Dermis blood vessel endothelial cell (primary cell): ENCODE measurements at regions not wholly inside any gene's neighbourhood (a gene's known extent, or its start where the extent isn't known, plus 50 kb on each side); places are given as distances from the start of the nearest gene placed in this dataset.
A peak's percentile ranks its signal among the peaks of the same experiment; 100 is the strongest.
"Not testable (repeated sequence)": the region's sequence is repeated elsewhere in the genome, so short reads cannot be mapped to it uniquely, and the experiment has no call there.

Experiments
- DNase-seq: peaks from one replicate; pipeline ENCODE4 v3.0.0; 2010

DNA sequence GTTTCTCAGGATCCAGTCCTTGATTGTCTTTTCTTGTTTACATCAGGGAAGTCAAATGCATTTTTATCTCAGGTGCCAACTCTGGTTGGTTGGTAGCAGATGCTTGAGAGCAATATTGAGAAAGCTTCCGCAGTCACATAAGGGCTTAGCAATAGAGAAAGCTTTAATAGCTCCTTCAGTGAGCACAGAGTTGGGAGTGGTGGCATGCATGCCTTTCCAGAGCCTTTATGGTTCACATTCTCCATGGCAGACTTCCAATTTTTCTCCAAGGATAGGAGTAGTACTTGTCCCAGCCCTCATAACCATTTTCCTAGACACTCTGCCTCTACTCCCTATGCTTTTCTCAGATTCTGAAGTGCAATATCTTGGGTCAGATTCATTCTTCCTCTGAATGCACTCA lies 280.4 kb downstream of the AEBP2 start:
- DNase-seq: no peak

DNA sequence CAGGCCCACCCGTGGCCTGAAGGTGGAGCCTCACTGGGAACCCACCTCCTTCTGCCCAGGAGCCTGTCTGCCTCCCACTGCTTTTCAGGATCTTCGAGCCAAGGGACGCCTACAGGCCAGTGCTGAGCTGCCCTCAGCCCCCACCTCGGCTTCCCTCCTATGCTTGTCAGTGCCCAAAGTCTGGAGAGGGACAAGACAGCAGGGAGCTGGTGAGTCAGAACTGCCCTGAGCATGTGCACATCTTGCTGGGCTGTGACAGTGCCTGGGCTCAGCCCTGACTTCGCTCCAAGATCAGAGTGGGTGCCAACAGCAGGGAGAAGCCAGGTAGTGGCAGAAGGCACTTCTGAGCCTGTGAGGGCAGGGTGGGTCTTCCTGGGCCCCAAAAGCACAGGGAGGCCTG lies 286.8 kb downstream of the AEBP2 start:
- DNase-seq: no peak

DNA sequence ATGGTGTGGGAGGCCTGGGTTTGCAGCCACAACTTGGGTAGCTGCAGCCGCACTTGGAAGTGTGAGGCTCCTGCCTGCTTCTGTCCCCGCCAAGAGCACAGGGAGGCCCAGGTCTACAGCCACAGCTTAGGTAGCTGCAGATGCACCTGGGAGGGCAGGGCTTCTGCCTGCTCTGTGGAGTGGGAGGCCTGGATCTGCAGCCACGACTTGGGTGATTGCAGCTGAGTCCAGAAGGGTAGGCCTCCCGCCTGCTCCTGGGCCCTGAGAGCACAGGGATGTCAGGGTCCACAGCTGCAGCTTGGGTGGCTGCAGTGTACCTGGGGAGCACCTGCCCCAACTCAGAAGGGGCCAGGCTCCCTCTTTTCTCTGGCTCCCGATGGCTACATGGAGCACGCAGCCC lies 287.3 kb downstream of the AEBP2 start:
- no peak for DNase-seq

DNA sequence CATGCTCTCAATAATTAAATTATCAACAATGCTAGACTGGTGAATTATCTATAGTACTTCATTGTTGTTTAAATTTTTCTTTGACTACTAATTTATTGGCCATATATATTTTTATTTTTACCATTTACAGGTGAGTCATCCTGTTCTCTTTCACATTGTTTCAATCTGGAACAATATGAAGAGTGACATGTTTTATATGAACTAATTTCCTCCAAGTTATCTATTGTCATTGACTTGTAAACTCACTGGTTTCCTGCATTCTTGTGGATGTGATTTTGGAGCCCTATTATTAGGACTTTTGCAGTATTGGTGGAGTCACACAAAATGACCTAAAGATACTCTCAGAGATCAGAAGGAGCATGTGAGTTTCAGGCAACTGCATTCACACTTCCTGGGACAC lies 297.7 kb downstream of the AEBP2 start:
- peak; percentile 48 for DNase-seq

DNA sequence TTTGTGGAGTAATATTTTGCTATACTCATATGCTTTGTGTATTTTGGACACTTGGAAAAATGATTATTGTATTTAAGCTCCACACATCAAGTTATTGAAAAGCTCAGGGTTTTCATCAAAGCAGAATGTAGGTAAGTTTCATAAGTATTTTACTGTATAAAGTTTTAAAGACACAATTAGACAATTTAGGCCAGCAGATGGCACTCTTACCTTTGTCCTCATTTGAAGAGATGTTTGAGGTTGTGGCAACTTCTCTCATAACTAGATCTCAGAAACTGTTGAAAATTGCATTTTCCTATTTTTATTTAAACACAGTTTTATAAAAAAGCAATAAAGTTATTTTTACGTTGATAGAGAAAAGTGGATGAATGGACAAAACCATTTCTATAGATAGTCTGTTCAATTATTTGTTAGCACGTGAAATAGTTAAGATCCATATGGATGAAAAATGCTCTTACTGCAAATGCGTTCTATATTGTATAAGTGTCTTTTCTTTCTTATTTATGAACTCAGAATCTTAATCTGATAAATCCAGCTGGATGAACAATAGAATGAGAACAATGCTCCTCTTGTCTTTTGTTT lies 300.0 kb downstream of the AEBP2 start:
- peak; percentile 90 for DNase-seq

DNA sequence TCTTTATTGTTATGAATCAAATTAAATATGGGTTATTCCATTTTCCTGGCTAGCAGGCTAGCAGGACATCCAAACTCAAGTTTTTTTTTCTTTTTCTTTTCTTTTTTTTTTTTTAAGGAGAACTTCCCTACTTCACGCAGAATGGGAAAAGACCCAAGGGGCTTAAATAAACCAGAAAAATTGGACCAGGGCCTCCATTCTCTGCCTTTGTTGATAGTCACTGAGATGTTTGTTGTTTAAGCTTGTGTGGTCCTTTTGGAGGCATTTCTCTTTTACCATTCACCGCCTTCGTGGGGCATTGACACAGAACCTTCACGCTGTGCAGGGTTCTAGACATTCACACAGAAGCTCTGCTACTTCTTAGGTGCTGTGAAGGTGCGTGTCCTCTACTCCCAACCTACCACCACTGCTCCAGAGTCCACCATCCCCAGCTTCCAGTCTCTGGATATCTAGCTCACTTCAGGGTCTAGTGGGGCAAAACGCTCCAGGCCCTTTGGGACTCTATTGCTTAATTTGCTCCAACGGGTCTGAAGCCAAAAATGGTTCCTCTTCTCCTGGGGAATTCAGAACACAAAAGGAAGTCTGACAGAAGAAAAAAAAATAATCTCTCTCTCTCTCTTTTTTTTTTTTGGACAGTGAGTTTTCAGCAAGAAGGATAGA lies 301.3 kb downstream of the AEBP2 start:
- DNase-seq: no peak

DNA sequence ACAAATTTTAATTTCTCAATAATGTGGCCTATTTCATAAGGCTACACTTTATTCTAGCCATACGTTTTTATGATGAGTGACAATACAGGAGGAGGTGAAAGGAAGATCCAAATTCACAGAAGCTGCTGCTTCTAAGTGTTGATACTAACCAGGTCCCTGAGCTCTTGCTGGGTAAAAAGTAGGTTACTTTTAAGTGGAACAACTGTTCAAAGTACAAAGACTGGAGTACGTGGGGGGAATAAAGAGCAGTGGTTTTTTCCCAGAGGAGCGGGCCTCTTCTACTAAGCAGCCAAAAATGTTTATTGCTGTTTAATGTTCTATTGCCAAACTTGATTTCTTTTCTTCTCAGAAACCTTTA lies 301.8 kb downstream of the AEBP2 start:
- no peak for DNase-seq

DNA sequence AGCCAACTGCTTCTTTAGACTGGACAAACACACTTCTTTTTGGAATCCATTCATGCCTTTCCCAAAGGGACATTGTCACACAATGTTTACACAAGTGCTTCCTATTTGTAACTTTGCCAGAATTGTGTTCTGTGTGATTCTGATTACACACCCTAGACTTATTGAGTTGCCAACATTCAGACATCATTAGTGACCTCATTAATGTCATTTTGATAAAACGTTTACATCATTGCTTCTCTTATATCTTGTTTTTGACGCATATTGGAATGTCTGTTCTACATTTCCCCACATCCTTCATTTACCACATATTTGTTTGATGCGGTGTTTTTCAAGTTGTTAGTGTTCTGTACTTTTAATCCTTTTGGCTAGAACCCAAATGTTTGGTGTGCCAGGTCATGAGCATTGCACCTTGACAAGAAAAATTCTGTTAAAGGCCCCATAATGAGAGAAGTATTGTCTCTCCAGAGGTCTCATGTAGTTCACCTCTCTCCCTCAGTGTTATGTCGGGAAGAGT lies 305.5 kb downstream of the AEBP2 start:
- peak; percentile 98 for DNase-seq

DNA sequence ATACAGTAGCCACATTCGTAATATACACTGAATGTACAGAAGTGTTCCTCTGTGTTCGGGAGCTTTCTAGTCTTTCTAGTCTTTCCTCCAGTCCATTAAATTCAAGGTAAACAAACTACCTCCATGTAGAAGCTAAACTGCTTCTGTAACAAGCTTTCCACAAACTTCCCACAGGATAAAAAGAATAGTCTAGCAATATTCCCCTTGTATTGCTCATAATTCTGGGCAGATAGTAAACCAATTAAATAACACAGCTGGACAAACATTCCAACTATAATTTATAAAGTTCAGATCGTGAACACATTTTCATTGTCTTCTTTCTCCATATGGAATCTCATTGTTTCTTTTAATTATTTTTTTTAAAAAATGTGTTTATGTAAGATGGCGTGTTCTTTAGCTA lies 307.2 kb downstream of the AEBP2 start:
- DNase-seq: no peak

DNA sequence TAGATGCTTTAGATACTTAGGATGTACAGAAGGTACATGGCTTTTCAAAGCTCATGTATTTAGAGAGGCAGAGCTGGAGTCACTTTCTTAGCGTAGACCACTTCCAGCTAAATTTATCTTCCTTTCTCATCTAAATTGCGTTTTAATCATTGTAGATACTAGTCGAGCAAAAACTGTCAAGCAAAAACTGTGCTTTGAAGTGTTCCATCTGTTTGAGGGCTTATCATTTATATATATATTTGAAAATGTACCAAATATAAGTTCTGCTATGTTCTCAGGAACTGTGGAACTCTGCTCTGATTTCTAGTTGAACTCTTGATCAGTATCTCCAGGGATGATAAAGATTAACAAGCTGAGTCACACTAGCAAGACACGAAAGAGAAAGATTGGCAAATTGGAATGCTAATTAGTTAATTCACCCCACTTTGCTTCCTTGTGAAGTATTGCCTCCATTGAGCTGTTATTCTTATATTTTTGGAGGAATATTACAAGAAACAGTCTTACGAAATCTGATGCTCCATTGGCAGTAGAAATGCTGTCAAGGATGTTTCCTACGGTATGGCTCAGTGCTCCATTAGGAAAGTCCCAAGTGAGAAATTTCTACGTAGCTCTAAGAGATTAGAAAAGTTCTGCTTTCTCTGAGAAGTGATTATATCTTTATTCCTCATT lies 310.7 kb downstream of the AEBP2 start:
- DNase-seq: no peak

DNA sequence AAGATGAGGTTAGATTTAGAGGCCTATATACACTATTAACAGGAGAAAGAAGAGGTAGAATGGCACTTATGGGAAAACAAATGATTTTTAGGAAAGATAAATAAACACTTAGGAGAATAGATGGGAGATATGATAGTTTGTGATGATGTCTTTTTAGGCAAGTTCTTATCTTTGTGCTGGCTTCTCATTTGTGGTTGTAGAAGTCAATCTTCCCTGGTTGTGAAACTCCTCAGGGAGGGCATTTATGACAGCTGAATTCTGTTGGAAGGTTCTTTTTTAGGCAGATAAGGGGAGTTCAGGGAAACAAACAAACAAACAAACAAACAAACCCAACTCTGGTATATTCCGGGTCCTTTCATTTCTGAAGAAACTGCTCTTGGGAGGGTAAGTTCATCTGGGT lies 311.8 kb downstream of the AEBP2 start:
- DNase-seq: no peak

DNA sequence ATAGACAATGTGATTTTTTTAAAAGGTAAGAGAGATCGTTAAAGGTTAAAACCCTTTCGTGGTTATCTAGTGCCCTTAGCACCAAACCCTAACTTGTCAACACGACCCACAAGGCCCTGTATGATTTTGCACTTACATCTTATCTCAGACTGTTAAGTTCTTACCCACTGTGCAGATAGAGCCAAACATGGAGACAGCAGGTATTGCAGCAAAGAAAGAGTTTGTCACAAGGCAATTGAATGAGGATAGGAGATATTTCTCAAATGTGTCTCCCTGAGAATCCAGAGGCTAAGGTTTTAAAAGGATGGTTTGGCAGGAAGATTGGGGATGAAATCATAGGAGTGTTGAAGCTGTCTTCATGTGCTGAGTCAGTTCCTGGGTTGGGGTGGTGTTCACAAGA lies 313.4 kb downstream of the AEBP2 start:
- no peak for DNase-seq

DNA sequence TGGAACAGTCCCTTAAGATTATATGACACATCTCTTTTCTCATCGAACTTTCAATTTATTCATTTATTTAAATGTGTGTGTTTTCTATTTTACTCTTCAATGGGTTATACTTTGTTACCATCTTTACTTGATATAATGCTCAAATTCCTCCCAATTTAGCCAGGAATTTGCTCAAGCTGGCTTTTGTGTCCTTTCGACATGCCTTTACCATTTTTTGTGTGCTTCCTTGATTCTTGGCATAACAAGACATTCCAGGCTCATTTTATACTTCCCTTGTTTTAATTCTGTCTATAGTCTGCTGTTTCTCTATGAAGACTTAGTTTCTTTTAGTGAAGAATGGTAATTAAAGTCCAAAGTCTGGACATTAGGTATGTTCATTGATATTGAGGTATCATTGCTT lies 315.8 kb downstream of the AEBP2 start:
- DNase-seq: no peak

DNA sequence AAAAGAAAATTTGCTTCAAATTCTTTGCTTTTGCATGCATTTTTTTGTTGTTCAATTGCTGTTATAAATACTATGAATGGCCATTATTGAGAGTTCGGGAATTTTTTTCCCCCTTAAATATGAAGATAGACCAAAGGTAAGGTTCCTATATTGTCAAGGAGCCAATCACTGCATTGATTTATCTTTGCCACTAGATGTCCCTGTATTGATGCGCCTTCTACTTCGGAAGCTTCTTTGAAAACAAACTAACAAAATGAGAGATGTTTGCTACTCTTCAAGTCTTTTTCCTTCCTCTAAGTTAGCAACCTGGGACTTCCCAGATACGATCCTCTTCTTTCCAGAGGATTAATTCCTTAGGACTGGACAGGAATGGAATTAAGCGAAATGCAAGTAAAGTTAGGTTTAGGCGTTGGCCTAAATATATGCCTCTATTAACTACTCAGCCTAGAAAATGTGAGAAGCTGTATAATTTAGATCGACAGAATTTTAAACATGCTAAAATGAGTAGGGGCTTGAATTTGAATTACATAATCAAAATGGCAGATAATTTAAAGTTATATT lies 318.1 kb downstream of the AEBP2 start:
- peak; percentile 65 for DNase-seq

DNA sequence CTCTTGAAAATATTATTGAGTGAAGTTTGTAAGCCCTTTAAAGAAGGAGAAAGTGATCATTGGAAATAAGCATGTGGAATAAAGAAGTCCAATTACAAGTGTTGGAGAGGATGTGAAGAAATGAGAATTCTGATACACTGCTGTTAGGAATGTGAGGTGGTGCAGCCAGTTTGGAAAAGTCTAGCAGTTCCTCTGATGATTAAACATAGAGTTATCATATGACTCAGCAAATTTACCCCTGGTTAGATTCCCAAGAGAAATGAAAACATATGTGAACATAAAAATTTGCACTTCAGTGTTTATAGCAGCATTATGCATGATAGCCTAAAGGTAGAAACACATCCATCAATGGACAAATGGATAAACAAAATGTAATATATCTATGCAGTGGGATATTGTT lies 319.9 kb downstream of the AEBP2 start:
- peak; percentile 16 for DNase-seq

DNA sequence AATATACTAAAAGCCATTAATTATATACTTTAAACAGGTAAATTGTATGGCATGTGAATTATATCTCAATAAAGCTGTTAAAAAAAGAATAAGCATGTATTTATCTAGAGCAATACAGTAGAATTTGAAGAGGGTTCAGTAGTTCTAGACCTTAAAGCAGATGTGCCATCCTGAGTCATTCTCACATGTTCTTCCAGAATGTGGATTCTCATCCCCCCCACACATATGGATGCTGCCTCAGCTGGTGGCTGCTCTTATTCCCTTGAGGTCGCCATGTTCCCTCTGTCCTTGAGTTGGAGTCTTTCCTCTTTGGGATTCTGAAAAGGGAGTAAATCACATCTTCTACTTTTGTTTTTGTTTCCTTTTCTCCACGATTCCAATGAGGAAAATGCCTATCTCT lies 321.3 kb downstream of the AEBP2 start:
- DNase-seq: no peak

DNA sequence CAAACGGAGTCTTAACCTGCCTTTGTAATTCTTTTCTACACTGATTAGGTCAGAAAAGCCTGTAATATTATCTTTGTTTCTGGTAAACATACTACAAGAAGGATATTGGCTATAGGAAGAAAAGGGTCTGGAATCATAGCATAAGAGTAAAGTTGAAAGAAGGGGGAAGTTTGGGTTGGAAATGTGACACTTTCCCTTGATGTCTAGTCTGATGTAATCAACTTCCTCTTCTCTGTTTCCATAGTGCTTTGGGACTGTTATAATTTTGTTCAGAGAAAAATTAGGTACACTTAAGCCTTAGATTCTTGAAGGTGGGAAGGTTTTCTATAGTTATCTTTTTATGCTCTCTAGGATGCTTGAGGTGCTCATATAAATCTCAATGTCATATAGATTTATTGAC lies 322.2 kb downstream of the AEBP2 start:
- no peak for DNase-seq

DNA sequence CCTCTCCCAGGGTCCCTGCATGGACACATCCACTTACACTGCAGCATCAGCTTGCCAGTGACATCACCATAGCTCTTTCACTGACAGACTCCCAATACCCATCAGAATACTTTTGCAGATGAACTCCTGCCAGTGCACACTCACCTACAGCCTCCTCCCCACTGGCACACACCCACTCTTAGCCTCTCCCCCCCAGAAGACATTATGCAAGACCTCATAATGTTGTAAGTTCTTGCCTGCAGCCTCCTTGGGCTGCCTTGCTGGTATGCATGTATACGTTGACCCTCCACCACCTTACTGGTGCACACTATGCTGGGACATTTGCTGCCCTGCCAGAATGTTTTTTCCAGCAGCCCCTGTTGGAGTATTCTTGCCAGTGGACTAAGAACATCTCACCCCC lies 324.2 kb downstream of the AEBP2 start:
- DNase-seq: no peak

DNA sequence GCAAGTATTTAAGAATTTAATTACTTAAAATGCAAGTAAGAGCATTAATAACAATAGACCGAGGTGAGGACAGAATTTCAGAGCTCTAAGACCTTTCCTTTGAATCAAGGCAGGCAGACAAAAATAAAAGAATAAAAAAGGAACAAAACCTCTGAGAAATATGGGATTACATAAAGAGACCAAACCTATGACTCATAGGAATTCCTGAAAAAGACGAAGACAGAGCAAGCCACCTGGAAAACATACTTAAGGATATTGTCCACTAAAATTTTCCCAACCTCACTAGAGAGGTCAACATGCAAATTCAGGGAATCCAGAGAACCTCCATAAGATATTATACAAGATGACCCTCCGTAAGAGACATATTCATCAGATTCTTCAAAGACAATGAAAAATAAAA lies 325.1 kb downstream of the AEBP2 start:
- DNase-seq: peak; percentile 51

DNA sequence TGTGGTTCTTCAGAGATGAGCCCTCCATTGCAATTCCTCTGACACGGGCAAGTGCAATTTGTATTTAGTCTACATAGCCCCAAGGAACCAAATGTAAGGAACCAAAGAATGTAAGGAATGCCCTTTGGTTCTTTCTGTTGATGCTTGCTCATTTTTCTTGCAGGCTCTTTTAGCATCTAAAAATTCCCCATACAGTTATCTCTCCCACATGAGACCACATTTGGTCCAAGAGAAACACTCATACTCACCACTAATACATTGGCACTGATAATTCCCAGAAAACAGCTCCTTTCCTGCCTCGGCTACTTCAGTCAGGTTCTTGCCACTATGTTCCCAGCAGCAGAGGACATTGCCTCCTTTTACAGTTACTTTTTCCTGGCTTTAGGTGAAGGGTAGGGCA lies 332.6 kb downstream of the AEBP2 start:
- no peak for DNase-seq

DNA sequence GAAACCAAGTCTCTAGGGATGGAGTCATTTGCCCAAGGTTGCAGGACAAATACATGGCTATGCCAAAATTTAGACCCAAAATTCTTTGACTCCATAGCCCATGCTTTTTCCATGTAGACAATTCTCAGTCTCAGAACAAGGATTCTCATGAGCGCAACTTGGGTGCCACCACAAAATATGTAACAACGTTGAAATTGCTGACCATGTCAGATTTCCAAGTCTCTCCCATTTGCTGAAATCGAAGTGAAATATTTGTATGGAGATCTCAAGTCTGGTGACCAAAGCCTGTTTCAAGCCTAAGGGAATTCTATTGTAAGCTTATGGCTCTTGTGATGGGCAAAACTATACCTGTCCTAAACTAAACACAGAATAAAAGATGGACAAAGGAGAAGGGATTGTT lies 333.5 kb downstream of the AEBP2 start:
- DNase-seq: no peak

DNA sequence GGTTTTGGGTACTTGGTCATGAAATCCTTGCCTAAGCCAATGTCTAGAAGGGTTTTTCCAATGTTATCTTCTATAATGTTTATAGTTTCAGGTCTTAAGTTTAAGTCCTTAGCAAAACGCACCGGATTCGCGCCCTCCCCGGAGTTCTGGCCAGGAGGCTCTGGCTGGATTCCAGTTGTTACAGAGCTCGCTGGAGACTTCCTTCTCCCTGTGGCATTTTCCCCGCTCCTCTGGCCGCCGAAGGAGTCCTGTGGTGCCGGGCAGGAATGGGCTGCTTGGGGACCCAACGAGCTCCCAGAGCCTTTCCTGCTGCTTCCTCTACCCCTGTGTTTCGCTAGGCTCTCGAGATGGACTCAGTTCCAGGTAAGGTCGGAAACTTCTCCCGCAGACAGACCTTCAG lies 335.9 kb downstream of the AEBP2 start:
- DNase-seq: no peak

DNA sequence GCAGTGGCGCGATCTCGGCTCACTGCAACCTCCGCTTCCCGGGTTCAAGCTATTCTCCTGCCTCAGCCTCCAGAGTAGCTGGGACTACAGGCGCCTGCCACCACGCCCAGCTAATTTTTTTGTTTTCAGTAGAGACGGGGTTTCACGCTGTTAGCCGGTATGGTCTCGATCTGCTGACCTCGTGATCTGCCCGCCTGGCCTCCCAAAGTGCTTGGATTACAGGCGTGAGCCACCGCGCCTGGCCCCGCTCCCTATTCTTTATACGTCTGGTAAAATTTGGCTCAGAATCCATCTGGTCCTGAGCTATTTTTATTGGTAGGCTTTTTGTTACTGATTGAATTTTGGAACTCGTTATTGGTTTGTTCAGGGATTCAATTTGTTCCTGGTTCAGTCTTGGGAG lies 336.7 kb downstream of the AEBP2 start:
- not testable (repeated sequence) for DNase-seq

DNA sequence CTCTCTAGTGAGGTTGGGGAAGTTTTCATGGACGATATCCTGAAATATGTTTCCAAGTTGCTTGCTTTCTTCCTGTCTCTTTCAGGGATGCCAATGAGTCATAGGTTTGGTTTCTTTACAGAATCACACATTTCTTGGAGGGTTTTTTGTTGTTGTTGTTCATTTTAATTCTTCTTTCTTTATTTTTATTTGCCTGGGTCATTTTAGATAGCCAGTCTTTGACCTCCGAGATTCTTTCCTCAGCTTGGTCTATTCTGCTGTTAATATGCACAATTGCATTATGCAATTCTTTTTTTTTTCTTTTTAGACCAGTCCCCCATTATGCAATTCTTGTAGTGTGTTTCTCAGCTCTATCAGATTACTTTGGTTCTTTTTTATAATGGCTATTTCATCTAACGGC lies 338.9 kb downstream of the AEBP2 start:
- peak; percentile 61 for DNase-seq
